Activated CD8-positive, alpha-beta T cell treated with anti-CD3 and anti-CD28 coated beads for 36 hours (primary cell): ENCODE measurements at regions not wholly inside any gene's neighbourhood (a gene's known extent, or its start where the extent isn't known, plus 50 kb on each side); places are given as distances from the start of the nearest gene placed in this dataset.
A peak's percentile ranks its signal among the peaks of the same experiment; 100 is the strongest.

Experiments used
- ATAC-seq: fragments of 200-7000 bp; cut with Tn5 transposase; one replicate; pipeline ENCODE4 v1.10.0; 2021; ENCODE audit warnings: mild to moderate bottlenecking, moderate library complexity
- CTCF ChIA-PET: fragments of 350-600 bp; sonication (Branson Sonifier 250); formaldehyde crosslinking; loops from one replicate; lab custom pipeline; 2021; ENCODE audit warnings: antibody characterized with exemption; lab: Charles Lee
- POLR2A ChIA-PET: fragments of 350-600 bp; sonication (Branson Sonifier 250); formaldehyde crosslinking; loops from one replicate; lab custom pipeline; 2021; ENCODE audit warnings: antibody characterized with exemption; lab: Charles Lee
- DNase-seq: peaks from one replicate; pipeline ENCODE4 v3.0.0-alpha.2; 2020
- H3K27ac Mint-ChIP-seq: one replicate; pipeline ENCODE4 v1.8.0; 2021; ENCODE audit warnings: mild to moderate bottlenecking, mixed read lengths
- H3K27me3 Mint-ChIP-seq: one replicate; pipeline ENCODE4 v1.8.0; 2021; ENCODE audit warnings: mixed read lengths
- H3K36me3 Mint-ChIP-seq: one replicate; pipeline ENCODE4 v1.8.0; 2021; ENCODE audit warnings: low read depth, mixed read lengths
- H3K4me1 Mint-ChIP-seq: one replicate; pipeline ENCODE4 v1.8.0; 2021; ENCODE audit warnings: low read depth, mixed read lengths
- H3K4me3 Mint-ChIP-seq: one replicate; pipeline ENCODE4 v1.8.0; 2021; ENCODE audit warnings: mild to moderate bottlenecking, moderate library complexity, mixed read lengths
- H3K9me3 Mint-ChIP-seq: one replicate; pipeline ENCODE4 v1.8.0; 2021; ENCODE audit warnings: mixed read lengths
- intact Hi-C: fragments of 100-400 bp; cut with micrococcal nuclease; formaldehyde crosslinking; loops from one replicate; pipeline ENCODE4 v1.10.0; 2022
- TF ChIP-seq, protein P1 (sequence below): fragments of 200-600 bp; IDR thresholded peaks from one replicate; pipeline ENCODE4 v1.8.0; 2022; ENCODE audit warnings: antibody characterized with exemption, mild to moderate bottlenecking

DNA sequence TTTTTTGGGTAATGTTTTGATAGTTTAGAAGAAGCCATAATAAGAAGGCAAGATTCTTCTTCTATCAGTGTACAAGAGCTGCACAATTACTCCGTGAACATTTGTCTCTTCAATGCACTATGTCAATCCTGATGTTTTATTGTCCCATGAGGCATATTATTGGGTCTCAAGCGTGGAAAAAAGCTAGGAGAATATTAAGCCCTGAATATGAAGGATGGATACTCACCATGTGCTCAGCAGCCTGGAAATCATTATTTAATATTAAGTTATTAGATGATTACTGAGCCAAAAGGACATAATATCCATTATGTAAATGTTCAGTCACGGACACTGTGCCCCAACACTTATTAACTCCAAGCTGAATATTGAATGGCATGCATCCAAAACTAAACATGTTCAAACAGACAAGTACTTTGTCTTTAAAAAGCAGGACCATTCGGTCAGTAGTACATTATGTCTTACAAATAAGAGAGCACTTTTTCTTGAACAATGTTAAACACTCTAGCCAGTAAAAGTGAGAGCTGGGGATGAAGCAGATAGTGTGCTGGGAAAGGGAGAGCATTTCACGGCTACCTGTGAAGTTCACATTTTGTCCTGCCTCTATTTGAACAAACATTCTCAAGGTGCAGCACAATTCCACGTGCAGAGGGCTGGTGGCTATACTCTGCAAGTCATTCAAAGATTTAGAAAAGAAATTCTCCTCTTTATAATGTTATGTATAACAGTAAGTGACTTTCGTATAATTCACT lies 70.6 kb upstream of the CNR1 start:
- ATAC-seq: no peak
- H3K27me3 Mint-ChIP-seq: no peaks in the 10 kb centered on the region
- TF ChIP-seq, protein P1, sequence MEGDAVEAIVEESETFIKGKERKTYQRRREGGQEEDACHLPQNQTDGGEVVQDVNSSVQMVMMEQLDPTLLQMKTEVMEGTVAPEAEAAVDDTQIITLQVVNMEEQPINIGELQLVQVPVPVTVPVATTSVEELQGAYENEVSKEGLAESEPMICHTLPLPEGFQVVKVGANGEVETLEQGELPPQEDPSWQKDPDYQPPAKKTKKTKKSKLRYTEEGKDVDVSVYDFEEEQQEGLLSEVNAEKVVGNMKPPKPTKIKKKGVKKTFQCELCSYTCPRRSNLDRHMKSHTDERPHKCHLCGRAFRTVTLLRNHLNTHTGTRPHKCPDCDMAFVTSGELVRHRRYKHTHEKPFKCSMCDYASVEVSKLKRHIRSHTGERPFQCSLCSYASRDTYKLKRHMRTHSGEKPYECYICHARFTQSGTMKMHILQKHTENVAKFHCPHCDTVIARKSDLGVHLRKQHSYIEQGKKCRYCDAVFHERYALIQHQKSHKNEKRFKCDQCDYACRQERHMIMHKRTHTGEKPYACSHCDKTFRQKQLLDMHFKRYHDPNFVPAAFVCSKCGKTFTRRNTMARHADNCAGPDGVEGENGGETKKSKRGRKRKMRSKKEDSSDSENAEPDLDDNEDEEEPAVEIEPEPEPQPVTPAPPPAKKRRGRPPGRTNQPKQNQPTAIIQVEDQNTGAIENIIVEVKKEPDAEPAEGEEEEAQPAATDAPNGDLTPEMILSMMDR: no peak
- no peak overlapping the region for H3K27ac Mint-ChIP-seq
- DNase-seq: no peak
- ChIA-PET CTCF (no interaction called here), POLR2A (no interaction called here)
- H3K4me3 Mint-ChIP-seq: no peak overlapping the region
- peaks cover 9% of the 10 kb centered on the region for H3K9me3 Mint-ChIP-seq
- intact Hi-C loops: loop anchor here (10.0 kb wide), 1 partner anchor 402 kb away; no protein-coding TSS in a partner anchor
- H3K36me3 Mint-ChIP-seq: no peaks in the 10 kb centered on the region
- no peaks in the 10 kb centered on the region for H3K4me1 Mint-ChIP-seq

DNA sequence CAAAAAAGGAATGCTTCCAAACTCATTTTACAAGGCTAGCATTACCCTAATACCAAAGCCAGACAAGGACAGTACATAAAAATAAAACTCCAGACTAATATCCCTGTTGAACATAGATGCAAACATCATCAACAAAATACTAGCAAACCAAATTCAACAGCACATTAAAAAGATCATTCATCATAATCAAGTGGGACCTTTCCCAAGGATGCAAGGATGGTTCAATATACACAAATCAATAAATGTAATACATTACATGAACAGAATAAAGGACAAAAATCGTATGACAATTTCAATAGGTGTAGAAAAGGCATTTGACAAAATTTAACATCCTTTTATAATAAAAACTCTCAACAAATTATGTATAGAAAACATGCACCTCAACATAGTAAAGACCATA lies 66.6 kb upstream of the CNR1 start:
- no peaks in the 10 kb centered on the region for H3K27me3 Mint-ChIP-seq
- DNase-seq: no peak
- CTCF ChIA-PET: no interaction called here
- POLR2A ChIA-PET: no interaction called here
- H3K9me3 Mint-ChIP-seq: peaks cover 32% of the 10 kb centered on the region
- intact Hi-C loops: loop anchor here (10.0 kb wide), 1 partner anchor 398 kb away; no protein-coding TSS in a partner anchor
- no peak overlapping the region for H3K4me3 Mint-ChIP-seq
- no peaks in the 10 kb centered on the region for H3K36me3 Mint-ChIP-seq
- no peak for ATAC-seq
- TF ChIP-seq, protein P1: no peak
- no peaks in the 10 kb centered on the region for H3K4me1 Mint-ChIP-seq
- H3K27ac Mint-ChIP-seq: no peak overlapping the region

DNA sequence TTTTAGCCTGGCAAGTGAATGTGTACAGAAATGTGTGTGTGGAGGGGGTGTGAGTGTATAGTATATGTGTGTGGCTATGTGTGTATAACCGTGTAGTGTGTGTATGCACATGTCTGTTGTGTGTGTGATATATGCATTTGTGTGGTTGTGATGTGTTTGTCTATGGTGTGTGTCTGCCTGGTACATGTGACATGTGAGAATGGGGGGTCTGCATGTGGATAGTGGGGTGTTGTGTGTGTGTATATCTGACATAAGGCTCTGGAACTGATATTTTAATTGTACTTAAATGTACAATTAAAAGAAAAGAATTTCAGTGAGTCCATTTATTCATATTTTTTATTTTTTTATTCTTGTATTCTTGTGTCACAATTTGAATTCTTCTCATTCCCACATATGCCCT lies 57.2 kb upstream of the CNR1 start:
- ChIA-PET CTCF (no interaction called here), POLR2A (no interaction called here)
- no peaks in the 10 kb centered on the region for H3K36me3 Mint-ChIP-seq
- no peak for ATAC-seq
- no peak for DNase-seq
- no peaks in the 10 kb centered on the region for H3K4me1 Mint-ChIP-seq
- TF ChIP-seq, protein P1: no peak
- H3K27ac Mint-ChIP-seq: no peak overlapping the region
- peaks cover 2% of the 10 kb centered on the region for H3K9me3 Mint-ChIP-seq
- intact Hi-C loops: no loop called here
- H3K27me3 Mint-ChIP-seq: peaks cover 8% of the 10 kb centered on the region
- H3K4me3 Mint-ChIP-seq: no peak overlapping the region

DNA sequence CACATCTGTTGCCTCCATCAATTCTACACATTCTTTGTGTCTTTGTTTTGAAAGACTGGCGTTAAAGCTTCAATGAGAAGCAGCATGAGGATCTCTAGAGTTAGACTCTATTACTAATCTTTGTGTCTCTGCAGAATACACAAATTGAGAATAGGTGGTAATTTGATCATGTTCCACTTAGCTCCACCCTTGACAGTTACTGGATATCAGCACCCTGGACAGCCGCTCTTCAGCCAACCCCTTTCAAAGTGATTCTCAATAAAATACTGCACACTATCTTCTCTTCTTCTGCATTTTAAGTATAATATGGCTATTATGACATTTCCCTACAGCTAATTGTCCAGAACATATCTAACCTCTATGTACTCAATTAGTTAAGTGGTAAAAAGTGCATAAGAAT lies 54.3 kb upstream of the CNR1 start:
- no peak for ATAC-seq
- Mint-ChIP-seq H3K4me1 (no peaks in the 10 kb centered on the region), H3K4me3 (no peak overlapping the region), H3K9me3 (no peaks in the 10 kb centered on the region), H3K27me3 (peaks cover 4% of the 10 kb centered on the region), H3K36me3 (no peaks in the 10 kb centered on the region), H3K27ac (no peak overlapping the region)
- ChIA-PET CTCF (no interaction called here), POLR2A (no interaction called here)
- intact Hi-C loops: no loop called here
- peak; percentile 8 for DNase-seq
- TF ChIP-seq, protein P1: no peak

DNA sequence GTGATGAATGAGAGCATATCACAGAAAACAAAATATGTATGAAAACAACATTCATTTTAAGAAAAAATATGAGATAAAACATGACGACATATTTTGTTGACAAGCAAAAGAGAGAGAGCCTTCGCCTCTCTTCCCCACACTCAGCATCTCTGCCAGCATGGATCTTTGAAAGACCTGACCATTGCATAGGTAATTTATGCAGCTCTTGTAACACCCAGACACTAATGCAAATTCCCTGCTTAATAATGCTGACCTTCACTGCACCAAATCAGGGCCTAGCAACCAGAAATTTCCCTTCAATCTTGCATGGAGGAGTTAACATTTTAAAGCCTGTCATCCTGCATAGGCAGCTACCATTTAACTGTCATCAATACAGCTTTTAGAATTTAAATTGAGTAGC lies 50.0 kb upstream of the CNR1 start:
- ChIA-PET CTCF (no interaction called here), POLR2A (no interaction called here)
- TF ChIP-seq, protein P1: no peak
- intact Hi-C loops: no loop called here
- H3K4me3 Mint-ChIP-seq: no peak overlapping the region
- no peaks in the 10 kb centered on the region for H3K27me3 Mint-ChIP-seq
- no peaks in the 10 kb centered on the region for H3K9me3 Mint-ChIP-seq
- H3K36me3 Mint-ChIP-seq: no peaks in the 10 kb centered on the region
- ATAC-seq: no peak
- H3K27ac Mint-ChIP-seq: no peak overlapping the region
- no peak for DNase-seq
- no peaks in the 10 kb centered on the region for H3K4me1 Mint-ChIP-seq
